CD8-positive, alpha-beta memory T cell (primary cell): ENCODE measurements at regions not wholly inside any gene's neighbourhood (a gene's known extent, or its start where the extent isn't known, plus 50 kb on each side); places are given as distances from the start of the nearest gene placed in this dataset.

ENCODE experiments used
- CTCF ChIA-PET: fragments of 350-600 bp; sonication (Branson Sonifier 250); formaldehyde crosslinking; loops from one replicate; lab custom pipeline; 2021; ENCODE audit warnings: antibody characterized with exemption; lab: Charles Lee
- POLR2A ChIA-PET: fragments of 350-600 bp; sonication (Branson Sonifier 250); formaldehyde crosslinking; loops from one replicate; lab custom pipeline; 2021; ENCODE audit warnings: antibody characterized with exemption; lab: Charles Lee
- DNase-seq, 5 donors: peaks; one replicate each; pipeline versions ENCODE4 v3.0.0 to v3.0.0-alpha.2; 2020 to 2022; ENCODE audit warnings: mixed read lengths in 1 of 5
- H3K27ac ChIP-seq: one replicate; pipeline ENCODE4 v1.7.0; 2013; ENCODE audit warnings: low read depth, mild to moderate bottlenecking, low read length, moderate library complexity
- H3K27me3 ChIP-seq: 2 replicates; pipeline ENCODE4 v1.7.0; 2013; ENCODE audit warnings: low read length, mild to moderate bottlenecking; ENCODE audit not compliant: insufficient read depth, poor library complexity, severe bottlenecking
- H3K36me3 ChIP-seq: 2 replicates; pipeline ENCODE4 v1.7.0; 2013; ENCODE audit warnings: mild to moderate bottlenecking, low read length, moderate library complexity; ENCODE audit not compliant: insufficient read depth
- H3K4me1 ChIP-seq: 2 replicates; pipeline ENCODE4 v1.7.0; 2013; ENCODE audit warnings: mild to moderate bottlenecking, low read length, moderate library complexity; ENCODE audit not compliant: insufficient read depth
- H3K4me3 ChIP-seq: 2 replicates; pipeline ENCODE4 v1.7.0; 2013; ENCODE audit warnings: mild to moderate bottlenecking, low read length
- H3K9me3 ChIP-seq: 2 replicates; pipeline ENCODE4 v1.7.0; 2013; ENCODE audit warnings: mild to moderate bottlenecking, low read length
- H3K27ac Mint-ChIP-seq, 8 donors: one replicate each; pipeline ENCODE4 v1.8.0; 2020 to 2021; ENCODE audit warnings: mixed read lengths in 8 of 8, mild to moderate bottlenecking in 6 of 8, inconsistent platforms in 3 of 8, moderate library complexity in 3 of 8
- H3K27me3 Mint-ChIP-seq, 2 donors: one replicate each; pipeline ENCODE4 v1.8.0; 2020 to 2021; ENCODE audit warnings: mixed read lengths in 2 of 2, mild to moderate bottlenecking in 1 of 2, moderate library complexity in 1 of 2
- H3K36me3 Mint-ChIP-seq, 3 donors: one replicate each; pipeline ENCODE4 v1.8.0; 2020 to 2021; ENCODE audit warnings: mixed read lengths in 3 of 3, inconsistent platforms in 1 of 3, mild to moderate bottlenecking in 1 of 3
- H3K4me1 Mint-ChIP-seq, 3 donors: one replicate each; pipeline ENCODE4 v1.8.0; 2020 to 2021; ENCODE audit warnings: mixed read lengths in 3 of 3, inconsistent platforms in 1 of 3, mild to moderate bottlenecking in 1 of 3
- H3K4me3 Mint-ChIP-seq, 7 donors: one replicate each; pipeline ENCODE4 v1.8.0; 2020 to 2021; ENCODE audit warnings: mixed read lengths in 7 of 7, mild to moderate bottlenecking in 6 of 7, moderate library complexity in 4 of 7, inconsistent platforms in 2 of 7
- H3K9me3 Mint-ChIP-seq, 5 donors: one replicate each; pipeline ENCODE4 v1.8.0; 2020 to 2022; ENCODE audit warnings: mixed read lengths in 5 of 5, mild to moderate bottlenecking in 3 of 5, moderate library complexity in 2 of 5, inconsistent platforms in 1 of 5

DNA sequence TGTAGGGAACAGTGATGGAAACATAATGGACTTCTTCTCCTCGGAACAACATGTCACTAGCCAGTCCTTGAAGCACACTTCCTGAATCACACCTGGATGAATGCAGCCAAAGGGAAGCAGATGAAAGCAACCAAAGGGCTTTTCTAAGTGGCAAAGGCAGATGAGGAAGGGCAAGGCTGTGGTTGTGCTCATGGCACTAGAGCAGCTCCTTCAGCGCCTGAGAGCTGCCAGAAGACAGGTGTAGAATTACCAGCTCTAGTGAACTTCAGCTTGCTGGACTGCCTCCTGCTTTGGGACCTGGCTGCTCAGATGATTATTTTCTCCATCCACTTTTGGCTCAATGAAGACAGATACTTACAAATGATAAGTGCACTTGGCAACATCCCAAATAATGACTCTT is 1372.1 kb upstream of the SEL1L start:
- ChIA-PET CTCF (no interaction called here), POLR2A (no interaction called here)
- Mint-ChIP-seq H3K4me3 (no peak overlapping the region), H3K36me3 (no peaks in the 10 kb centered on the region), H3K9me3 (peaks cover 11 to 62% (median 22%) of the 10 kb centered on the region in 5 donors), H3K27me3 (no peaks in the 10 kb centered on the region), H3K27ac (no peak overlapping the region), H3K4me1 (no peaks in the 10 kb centered on the region)
- H3K36me3 ChIP-seq = no peaks in the 10 kb centered on the region
- H3K4me3 ChIP-seq = no peak overlapping the region
- H3K27ac ChIP-seq = no peak overlapping the region
- H3K9me3 ChIP-seq = no peaks in the 10 kb centered on the region
- H3K4me1 ChIP-seq = no peaks in the 10 kb centered on the region
- no peak for DNase-seq
- H3K27me3 ChIP-seq = no peaks in the 10 kb centered on the region

GRCh38 chr14:82911930-82912329 is 1378.3 kb upstream of the SEL1L start:
- Mint-ChIP-seq H3K27ac (no peak overlapping the region), H3K36me3 (no peaks in the 10 kb centered on the region), H3K9me3 (peaks cover 12 to 53% (median 14%) of the 10 kb centered on the region in 5 donors), H3K4me1 (no peaks in the 10 kb centered on the region), H3K4me3 (no peak overlapping the region), H3K27me3 (no peaks in the 10 kb centered on the region)
- no peak overlapping the region for H3K27ac ChIP-seq
- POLR2A ChIA-PET = no interaction called here
- no peaks in the 10 kb centered on the region for H3K9me3 ChIP-seq
- CTCF ChIA-PET = no interaction called here
- H3K4me3 ChIP-seq = no peak overlapping the region
- no peaks in the 10 kb centered on the region for H3K27me3 ChIP-seq
- H3K4me1 ChIP-seq = no peaks in the 10 kb centered on the region
- DNase-seq = no peak
- no peaks in the 10 kb centered on the region for H3K36me3 ChIP-seq

DNA sequence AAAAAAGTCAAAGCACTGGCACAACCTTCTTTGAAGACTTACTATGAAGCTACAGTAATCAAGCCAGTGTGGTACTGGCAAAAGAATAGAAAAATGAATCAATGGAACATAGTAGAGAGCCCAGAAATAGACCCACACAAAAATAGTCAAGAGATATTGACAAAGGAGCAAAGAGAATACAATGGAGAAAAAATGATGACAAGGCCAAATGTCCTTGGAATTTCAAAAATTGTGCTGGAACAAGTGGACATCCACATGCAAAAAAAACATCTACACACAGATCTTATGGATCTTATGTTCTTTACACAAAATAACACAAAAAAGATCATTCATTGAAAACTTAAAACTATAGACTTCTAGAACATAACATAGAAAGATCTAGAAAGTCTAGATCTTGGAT is 1379.7 kb upstream of the SEL1L start:
- H3K4me3 Mint-ChIP-seq = no peak overlapping the region
- no peaks in the 10 kb centered on the region for H3K36me3 ChIP-seq
- no peaks in the 10 kb centered on the region for H3K27me3 Mint-ChIP-seq
- CTCF ChIA-PET = no interaction called here
- H3K9me3 Mint-ChIP-seq = peaks cover 9 to 52% (median 17%) of the 10 kb centered on the region in 5 donors
- H3K4me1 ChIP-seq = no peaks in the 10 kb centered on the region
- no peak overlapping the region for H3K4me3 ChIP-seq
- no peak overlapping the region for H3K27ac ChIP-seq
- no peak for DNase-seq
- H3K4me1 Mint-ChIP-seq = no peaks in the 10 kb centered on the region
- POLR2A ChIA-PET = no interaction called here
- H3K36me3 Mint-ChIP-seq = no peaks in the 10 kb centered on the region
- no peak overlapping the region for H3K27ac Mint-ChIP-seq
- H3K27me3 ChIP-seq = no peaks in the 10 kb centered on the region
- H3K9me3 ChIP-seq = no peaks in the 10 kb centered on the region

GRCh38 chr14:82915381-82915780 is 1381.7 kb upstream of the SEL1L start:
- Histone ChIP-seq H3K36me3 (no peaks in the 10 kb centered on the region), H3K27ac (no peak overlapping the region), H3K4me1 (no peaks in the 10 kb centered on the region), H3K4me3 (no peak overlapping the region), H3K9me3 (no peaks in the 10 kb centered on the region), H3K27me3 (no peaks in the 10 kb centered on the region)
- no peak for DNase-seq
- Mint-ChIP-seq H3K27me3 (no peaks in the 10 kb centered on the region), H3K4me1 (no peaks in the 10 kb centered on the region), H3K4me3 (no peak overlapping the region), H3K36me3 (no peaks in the 10 kb centered on the region), H3K9me3 (peaks cover 6 to 49% (median 11%) of the 10 kb centered on the region in 5 donors), H3K27ac (no peak overlapping the region)
- ChIA-PET POLR2A (no interaction called here), CTCF (no interaction called here)

- CTCF ChIA-PET = no interaction called here
- Mint-ChIP-seq H3K4me1 (no peaks in the 10 kb centered on the region), H3K4me3 (no peak overlapping the region), H3K27ac (no peak overlapping the region), H3K36me3 (no peaks in the 10 kb centered on the region), H3K27me3 (no peaks in the 10 kb centered on the region), H3K9me3 (peaks cover 0 to 21% (median 15%) of the 10 kb centered on the region in 5 donors)
- no peaks in the 10 kb centered on the region for H3K27me3 ChIP-seq
- no peak overlapping the region for H3K4me3 ChIP-seq
- no peak overlapping the region for H3K27ac ChIP-seq
- no peaks in the 10 kb centered on the region for H3K4me1 ChIP-seq
- POLR2A ChIA-PET = no interaction called here
- DNase-seq = no peak
- H3K36me3 ChIP-seq = no peaks in the 10 kb centered on the region
- H3K9me3 ChIP-seq = no peaks in the 10 kb centered on the region
Observed at GRCh38 chr14:82935691-82936090, 1402.0 kb upstream of the SEL1L start.

DNA sequence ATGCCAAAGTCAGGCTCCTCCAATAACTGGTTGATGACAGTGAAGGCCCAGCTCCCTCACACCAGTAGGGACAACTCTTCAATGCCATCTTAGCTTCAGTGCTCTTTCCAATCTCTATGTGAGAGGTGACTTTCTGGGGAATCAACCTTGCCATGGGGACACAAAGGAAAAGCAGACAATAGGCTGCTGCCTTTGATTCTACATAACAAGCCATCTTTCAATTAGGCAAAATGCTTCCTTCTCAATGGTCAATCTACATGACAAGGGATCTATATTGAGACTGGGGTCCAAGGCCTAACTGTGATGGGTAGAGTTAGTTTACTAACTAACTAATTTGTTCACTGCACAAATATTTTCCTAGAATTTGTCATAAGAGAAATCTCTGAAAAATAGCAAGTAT is 1417.5 kb upstream of the SEL1L start:
- H3K9me3 Mint-ChIP-seq = peaks cover 2 to 23% (median 4%) of the 10 kb centered on the region in 5 donors
- no peaks in the 10 kb centered on the region for H3K27me3 Mint-ChIP-seq
- no peaks in the 10 kb centered on the region for H3K9me3 ChIP-seq
- POLR2A ChIA-PET = no interaction called here
- H3K4me1 Mint-ChIP-seq = no peaks in the 10 kb centered on the region
- no peaks in the 10 kb centered on the region for H3K27me3 ChIP-seq
- no peak overlapping the region for H3K4me3 Mint-ChIP-seq
- DNase-seq = no peak
- H3K27ac ChIP-seq = no peak overlapping the region
- no peaks in the 10 kb centered on the region for H3K36me3 ChIP-seq
- no peak overlapping the region for H3K4me3 ChIP-seq
- H3K27ac Mint-ChIP-seq = no peak overlapping the region
- no peaks in the 10 kb centered on the region for H3K4me1 ChIP-seq
- CTCF ChIA-PET = no interaction called here
- H3K36me3 Mint-ChIP-seq = no peaks in the 10 kb centered on the region

- H3K9me3 ChIP-seq = no peaks in the 10 kb centered on the region
- H3K4me3 Mint-ChIP-seq = no peak overlapping the region
- H3K27ac ChIP-seq = no peak overlapping the region
- H3K4me1 ChIP-seq = no peaks in the 10 kb centered on the region
- H3K27me3 Mint-ChIP-seq = no peaks in the 10 kb centered on the region
- H3K27me3 ChIP-seq = no peaks in the 10 kb centered on the region
- ChIA-PET CTCF (no interaction called here), POLR2A (no interaction called here)
- H3K4me3 ChIP-seq = no peak overlapping the region
- peaks cover 8 to 30% (median 20%) of the 10 kb centered on the region in 5 donors for H3K9me3 Mint-ChIP-seq
- DNase-seq = no peak
- H3K36me3 ChIP-seq = no peaks in the 10 kb centered on the region
- H3K27ac Mint-ChIP-seq = no peak overlapping the region
- no peaks in the 10 kb centered on the region for H3K36me3 Mint-ChIP-seq
- no peaks in the 10 kb centered on the region for H3K4me1 Mint-ChIP-seq
Observed at GRCh38 chr14:82963756-82964155, 1430.1 kb upstream of the SEL1L start.

- H3K4me3 Mint-ChIP-seq = no peak overlapping the region
- Histone ChIP-seq H3K9me3 (no peaks in the 10 kb centered on the region), H3K27ac (no peak overlapping the region), H3K36me3 (no peaks in the 10 kb centered on the region), H3K27me3 (no peaks in the 10 kb centered on the region), H3K4me3 (no peak overlapping the region), H3K4me1 (no peaks in the 10 kb centered on the region)
- no peaks in the 10 kb centered on the region for H3K4me1 Mint-ChIP-seq
- H3K27ac Mint-ChIP-seq = no peak overlapping the region
- DNase-seq = no peak
- H3K36me3 Mint-ChIP-seq = no peaks in the 10 kb centered on the region
- no peaks in the 10 kb centered on the region for H3K27me3 Mint-ChIP-seq
- H3K9me3 Mint-ChIP-seq = peaks cover 8 to 23% (median 14%) of the 10 kb centered on the region in 5 donors
- POLR2A ChIA-PET = no interaction called here
- CTCF ChIA-PET = no interaction called here
Observed at GRCh38 chr14:82987502-82988124, 1454.0 kb upstream of the SEL1L start.
